ENCODE measurements at regions not wholly inside any gene's neighbourhood (a gene's known extent, or its start where the extent isn't known, plus 50 kb on each side); places are given as distances from the start of the nearest gene placed in this dataset.

GRCh38 chr2:67039517-67040103 lies 357.5 kb upstream of the ETAA1 start:
- Histone ChIP-seq H3K4me3 (ENCODE audit: low read length in 2 of 2) (no peak overlapping the region), H3K27ac (ENCODE audit: low read depth in 2 of 2, low read length in 2 of 2) (no peak overlapping the region), H3K9me3 (ENCODE audit: control insufficient read depth in 2 of 2, low read length in 2 of 2) (no peaks in the 10 kb centered on the region), H3K9ac (ENCODE audit: low read depth in 1 of 2, low read length in 2 of 2) (no peak overlapping the region), H3K27me3 (ENCODE audit: control insufficient read depth in 2 of 2, insufficient read depth in 2 of 2, low read length in 2 of 2) (no peaks in the 10 kb centered on the region), H3K4me1 (ENCODE audit: control insufficient read depth in 2 of 2, insufficient read depth in 2 of 2, low read length in 2 of 2) (peaks cover 0 to 23% of the 10 kb centered on the region in 2 donors), H3K36me3 (ENCODE audit: control insufficient read depth in 2 of 2, insufficient read depth in 2 of 2, low read length in 2 of 2) (no peaks in the 10 kb centered on the region)

GRCh38 chr2:67041051-67041450 lies 356.1 kb upstream of the ETAA1 start:
- Histone ChIP-seq H3K27me3 (ENCODE audit: control insufficient read depth in 2 of 2, insufficient read depth in 2 of 2, low read length in 2 of 2) (no peaks in the 10 kb centered on the region), H3K4me3 (ENCODE audit: low read length in 2 of 2) (no peak overlapping the region), H3K27ac (ENCODE audit: low read depth in 2 of 2, low read length in 2 of 2) (no peak overlapping the region), H3K36me3 (ENCODE audit: control insufficient read depth in 2 of 2, insufficient read depth in 2 of 2, low read length in 2 of 2) (no peaks in the 10 kb centered on the region), H3K4me1 (ENCODE audit: control insufficient read depth in 2 of 2, insufficient read depth in 2 of 2, low read length in 2 of 2) (peaks cover 0 to 25% of the 10 kb centered on the region in 2 donors), H3K9me3 (ENCODE audit: control insufficient read depth in 2 of 2, low read length in 2 of 2) (no peaks in the 10 kb centered on the region), H3K9ac (ENCODE audit: low read depth in 1 of 2, low read length in 2 of 2) (no peak overlapping the region)

- no peak overlapping the region for H3K9ac ChIP-seq (ENCODE audit: low read depth in 1 of 2, low read length in 2 of 2)
- H3K9me3 ChIP-seq (ENCODE audit: control insufficient read depth in 2 of 2, low read length in 2 of 2), result no peaks in the 10 kb centered on the region
- no peaks in the 10 kb centered on the region for H3K36me3 ChIP-seq (ENCODE audit: control insufficient read depth in 2 of 2, insufficient read depth in 2 of 2, low read length in 2 of 2)
- no peaks in the 10 kb centered on the region for H3K27me3 ChIP-seq (ENCODE audit: control insufficient read depth in 2 of 2, insufficient read depth in 2 of 2, low read length in 2 of 2)
- H3K4me3 ChIP-seq (ENCODE audit: low read length in 2 of 2), result no peak overlapping the region
- peaks cover 0 to 25% of the 10 kb centered on the region in 2 donors for H3K4me1 ChIP-seq (ENCODE audit: control insufficient read depth in 2 of 2, insufficient read depth in 2 of 2, low read length in 2 of 2)
- no peak overlapping the region for H3K27ac ChIP-seq (ENCODE audit: low read depth in 2 of 2, low read length in 2 of 2)
These were observed 353.2 kb upstream of the ETAA1 start for GRCh38 chr2:67043781-67044478.

GRCh38 chr2:67046591-67046990 lies 350.5 kb upstream of the ETAA1 start:
- no peaks in the 10 kb centered on the region for H3K27me3 ChIP-seq (ENCODE audit: control insufficient read depth in 2 of 2, insufficient read depth in 2 of 2, low read length in 2 of 2)
- H3K4me3 ChIP-seq (ENCODE audit: low read length in 2 of 2), result no peak overlapping the region

GRCh38 chr2:67048314-67048713 lies 348.8 kb upstream of the ETAA1 start:
- no peak overlapping the region for H3K4me3 ChIP-seq (ENCODE audit: low read length in 2 of 2)
- no peaks in the 10 kb centered on the region for H3K36me3 ChIP-seq (ENCODE audit: control insufficient read depth in 2 of 2, insufficient read depth in 2 of 2, low read length in 2 of 2)
- H3K27me3 ChIP-seq (ENCODE audit: control insufficient read depth in 2 of 2, insufficient read depth in 2 of 2, low read length in 2 of 2), result no peaks in the 10 kb centered on the region
- peaks cover 0 to 16% of the 10 kb centered on the region in 2 donors for H3K4me1 ChIP-seq (ENCODE audit: control insufficient read depth in 2 of 2, insufficient read depth in 2 of 2, low read length in 2 of 2)
- H3K27ac ChIP-seq (ENCODE audit: low read depth in 2 of 2, low read length in 2 of 2), result no peak overlapping the region
- H3K9ac ChIP-seq (ENCODE audit: low read depth in 1 of 2, low read length in 2 of 2), result no peak overlapping the region
- no peaks in the 10 kb centered on the region for H3K9me3 ChIP-seq (ENCODE audit: control insufficient read depth in 2 of 2, low read length in 2 of 2)

More at GRCh38 chr2:67046591-67046990, 350.5 kb upstream of the ETAA1 start:
- peaks cover 0 to 16% of the 10 kb centered on the region in 2 donors for H3K4me1 ChIP-seq (ENCODE audit: control insufficient read depth in 2 of 2, insufficient read depth in 2 of 2, low read length in 2 of 2)
- H3K9me3 ChIP-seq (ENCODE audit: control insufficient read depth in 2 of 2, low read length in 2 of 2), result no peaks in the 10 kb centered on the region
- no peak overlapping the region for H3K27ac ChIP-seq (ENCODE audit: low read depth in 2 of 2, low read length in 2 of 2)
- H3K36me3 ChIP-seq (ENCODE audit: control insufficient read depth in 2 of 2, insufficient read depth in 2 of 2, low read length in 2 of 2), result no peaks in the 10 kb centered on the region
- H3K9ac ChIP-seq (ENCODE audit: low read depth in 1 of 2, low read length in 2 of 2), result no peak overlapping the region

GRCh38 chr2:67050622-67051021 lies 346.5 kb upstream of the ETAA1 start:
- Histone ChIP-seq H3K4me3 (ENCODE audit: low read length in 2 of 2) (no peak overlapping the region), H3K36me3 (ENCODE audit: control insufficient read depth in 2 of 2, insufficient read depth in 2 of 2, low read length in 2 of 2) (no peaks in the 10 kb centered on the region), H3K9me3 (ENCODE audit: control insufficient read depth in 2 of 2, low read length in 2 of 2) (no peaks in the 10 kb centered on the region), H3K4me1 (ENCODE audit: control insufficient read depth in 2 of 2, insufficient read depth in 2 of 2, low read length in 2 of 2) (peaks cover 0 to 16% of the 10 kb centered on the region in 2 donors), H3K9ac (ENCODE audit: low read depth in 1 of 2, low read length in 2 of 2) (no peak overlapping the region), H3K27me3 (ENCODE audit: control insufficient read depth in 2 of 2, insufficient read depth in 2 of 2, low read length in 2 of 2) (no peaks in the 10 kb centered on the region), H3K27ac (ENCODE audit: low read depth in 2 of 2, low read length in 2 of 2) (no peak overlapping the region)

GRCh38 chr2:67054728-67055127 lies 342.4 kb upstream of the ETAA1 start:
- Histone ChIP-seq H3K4me3 (ENCODE audit: low read length in 2 of 2) (no peak overlapping the region), H3K9me3 (ENCODE audit: control insufficient read depth in 2 of 2, low read length in 2 of 2) (no peaks in the 10 kb centered on the region), H3K9ac (ENCODE audit: low read depth in 1 of 2, low read length in 2 of 2) (no peak overlapping the region), H3K36me3 (ENCODE audit: control insufficient read depth in 2 of 2, insufficient read depth in 2 of 2, low read length in 2 of 2) (no peaks in the 10 kb centered on the region), H3K27ac (ENCODE audit: low read depth in 2 of 2, low read length in 2 of 2) (no peak overlapping the region), H3K27me3 (ENCODE audit: control insufficient read depth in 2 of 2, insufficient read depth in 2 of 2, low read length in 2 of 2) (no peaks in the 10 kb centered on the region), H3K4me1 (ENCODE audit: control insufficient read depth in 2 of 2, insufficient read depth in 2 of 2, low read length in 2 of 2) (no peaks in the 10 kb centered on the region)

GRCh38 chr2:67055387-67056304 lies 341.5 kb upstream of the ETAA1 start:
- Histone ChIP-seq H3K4me1 (ENCODE audit: control insufficient read depth in 2 of 2, insufficient read depth in 2 of 2, low read length in 2 of 2) (no peaks in the 10 kb centered on the region), H3K36me3 (ENCODE audit: control insufficient read depth in 2 of 2, insufficient read depth in 2 of 2, low read length in 2 of 2) (no peaks in the 10 kb centered on the region), H3K27ac (ENCODE audit: low read depth in 2 of 2, low read length in 2 of 2) (no peak overlapping the region), H3K4me3 (ENCODE audit: low read length in 2 of 2) (no peak overlapping the region), H3K9ac (ENCODE audit: low read depth in 1 of 2, low read length in 2 of 2) (no peak overlapping the region), H3K27me3 (ENCODE audit: control insufficient read depth in 2 of 2, insufficient read depth in 2 of 2, low read length in 2 of 2) (no peaks in the 10 kb centered on the region), H3K9me3 (ENCODE audit: control insufficient read depth in 2 of 2, low read length in 2 of 2) (no peaks in the 10 kb centered on the region)

GRCh38 chr2:67057123-67057522 lies 340.0 kb upstream of the ETAA1 start:
- no peaks in the 10 kb centered on the region for H3K36me3 ChIP-seq (ENCODE audit: control insufficient read depth in 2 of 2, insufficient read depth in 2 of 2, low read length in 2 of 2)
- no peaks in the 10 kb centered on the region for H3K4me1 ChIP-seq (ENCODE audit: control insufficient read depth in 2 of 2, insufficient read depth in 2 of 2, low read length in 2 of 2)
- no peak overlapping the region for H3K4me3 ChIP-seq (ENCODE audit: low read length in 2 of 2)
- H3K9me3 ChIP-seq (ENCODE audit: control insufficient read depth in 2 of 2, low read length in 2 of 2), result no peaks in the 10 kb centered on the region
- no peaks in the 10 kb centered on the region for H3K27me3 ChIP-seq (ENCODE audit: control insufficient read depth in 2 of 2, insufficient read depth in 2 of 2, low read length in 2 of 2)
- no peak overlapping the region for H3K9ac ChIP-seq (ENCODE audit: low read depth in 1 of 2, low read length in 2 of 2)
- H3K27ac ChIP-seq (ENCODE audit: low read depth in 2 of 2, low read length in 2 of 2), result no peak overlapping the region

Data from mucosa of rectum (tissue), 2 donors.